ENCODE measurements at regions not wholly inside any gene's neighbourhood (a gene's known extent, or its start where the extent isn't known, plus 50 kb on each side); places are given as distances from the start of the nearest gene placed in this dataset.

- TF ChIP-seq CTCF (IDR thresholded peaks at IDR 0.05; ENCODE audit: borderline replicate concordance, extremely low read depth, low read length, poor library complexity, severe bottlenecking) (no peak), EZH2 (IDR thresholded peaks at IDR 0.05; ENCODE audit: borderline replicate concordance, low read depth, low read length, severe bottlenecking) (no peak)
Measured at GRCh38 chr20:12311094-12311865, 393.6 kb downstream of the BTBD3 start.
